Anterior cingulate cortex (tissue), 58 donors: ENCODE measurements at regions not wholly inside any gene's neighbourhood (a gene's known extent, or its start where the extent isn't known, plus 50 kb on each side); places are given as distances from the start of the nearest gene placed in this dataset.
"Not testable (repeated sequence)": the region's sequence is repeated elsewhere in the genome, so short reads cannot be mapped to it uniquely, and the experiment has no call there.

ENCODE experiments used
- DNase-seq, 58 donors: peaks; one replicate each; lab custom pipeline; 2025; lab: John Stamatoyannopoulos, UW

DNA sequence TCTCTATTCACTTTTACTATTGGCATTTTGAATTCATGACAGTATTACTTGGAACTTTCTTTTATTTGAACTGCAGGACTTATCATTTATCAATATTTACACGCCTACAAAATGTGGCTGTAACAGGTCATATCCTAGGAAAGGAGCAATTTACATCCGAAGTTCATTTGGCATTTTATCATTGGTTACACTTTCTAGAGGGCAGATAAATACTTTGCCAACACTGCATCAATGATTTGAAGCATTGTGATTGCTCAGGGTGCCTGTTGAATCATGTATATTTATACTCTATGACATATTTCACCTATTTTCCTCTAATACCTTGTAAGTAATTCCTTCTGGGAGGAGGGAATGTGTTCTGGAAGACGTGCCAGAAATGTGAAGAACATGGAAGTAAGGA, 136.7 kb downstream of the MID1IP1 start:
- no peak for DNase-seq

GRCh38 chrX:38939067-38939466, 137.8 kb downstream of the MID1IP1 start:
- DNase-seq, result no peak

- no peak for DNase-seq
Observed at GRCh38 chrX:38940547-38940946, 139.3 kb downstream of the MID1IP1 start.

DNA sequence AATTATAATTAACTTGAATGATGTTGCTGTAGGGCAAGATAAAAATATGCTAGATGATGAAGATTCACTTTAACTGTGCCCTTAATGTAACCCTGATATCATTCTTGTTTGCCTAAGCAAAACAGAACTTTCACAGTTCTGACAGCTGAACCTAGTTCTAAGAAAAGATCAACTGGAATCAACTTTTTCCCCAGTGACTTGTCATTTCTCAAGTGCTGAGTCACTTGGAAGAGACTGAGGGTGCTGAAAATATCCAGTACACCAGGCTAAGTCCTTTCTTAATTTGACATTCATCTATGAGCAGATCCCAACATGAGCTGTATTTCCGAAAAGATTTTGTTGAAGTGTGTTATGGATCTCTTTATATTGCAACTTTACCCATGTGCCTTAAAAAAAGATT, 140.4 kb downstream of the MID1IP1 start:
- no peak for DNase-seq

DNA sequence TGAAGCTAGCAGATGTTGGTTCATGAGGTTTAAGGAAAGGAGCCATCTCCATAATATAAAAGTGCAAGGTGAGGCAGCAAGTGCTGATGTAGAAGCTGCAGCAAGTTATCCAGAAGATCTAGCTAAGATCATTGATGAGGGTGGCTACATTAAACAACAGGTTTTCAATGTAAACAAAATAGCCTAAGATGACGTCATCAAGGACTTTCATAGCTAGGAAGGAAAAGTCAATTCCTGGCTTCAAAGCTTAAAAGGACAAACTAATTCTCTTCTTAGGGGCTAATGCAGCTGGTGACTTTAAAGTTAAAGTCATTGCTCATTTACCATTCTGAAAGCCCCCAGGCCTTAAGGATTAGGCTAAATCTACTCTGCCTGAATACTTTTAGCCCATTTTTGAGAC, 141.9 kb downstream of the MID1IP1 start:
- no peak for DNase-seq

GRCh38 chrX:38948046-38948445, 146.8 kb downstream of the MID1IP1 start:
- DNase-seq, result no peak

DNA sequence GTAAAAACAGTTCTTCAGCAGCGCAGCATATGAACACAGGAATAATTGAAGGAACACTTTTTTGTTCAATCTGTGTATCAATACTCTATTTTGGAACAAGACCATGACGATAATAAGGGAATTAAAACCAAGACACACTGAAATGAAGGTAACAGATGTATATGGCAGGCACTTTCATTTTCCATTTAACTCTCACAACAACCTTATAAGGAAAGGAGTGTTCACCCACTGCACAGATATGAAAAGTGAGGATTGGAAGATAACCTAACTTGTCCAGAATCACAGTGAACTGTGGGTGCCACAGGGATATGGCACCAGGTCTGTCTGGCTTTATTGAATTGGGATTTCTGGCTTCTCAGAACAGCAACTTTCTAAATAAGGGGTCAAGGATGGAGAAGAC, 153.3 kb downstream of the MID1IP1 start:
- DNase-seq, result no peak

GRCh38 chrX:38959736-38960135, 158.5 kb downstream of the MID1IP1 start:
- no peak for DNase-seq

GRCh38 chrX:38960137-38960536, 158.9 kb downstream of the MID1IP1 start:
- no peak for DNase-seq

- no peak for DNase-seq
Observed at GRCh38 chrX:38961936-38962335, 160.7 kb downstream of the MID1IP1 start.

DNA sequence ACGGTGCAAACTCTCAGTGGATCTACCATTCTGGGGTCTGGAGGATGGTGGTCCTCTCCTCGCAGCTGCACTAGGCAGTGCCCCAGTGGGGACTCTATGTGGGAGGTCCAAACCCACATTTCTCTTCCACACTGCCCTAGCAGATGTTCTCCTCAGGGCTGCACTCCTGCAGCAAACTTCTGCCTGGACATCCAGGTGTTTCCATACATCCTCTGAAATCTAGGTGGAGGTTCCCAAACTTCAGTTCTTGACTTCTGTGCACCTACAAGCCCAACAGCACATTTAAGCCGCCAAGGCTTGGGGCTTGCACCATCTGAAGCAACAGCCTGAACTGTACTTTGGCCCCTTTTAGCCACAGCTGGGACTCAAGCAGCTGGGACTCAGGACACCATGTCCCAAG, 162.0 kb downstream of the MID1IP1 start:
- DNase-seq, result not testable (repeated sequence)

GRCh38 chrX:38965888-38966287, 164.6 kb downstream of the MID1IP1 start:
- DNase-seq, result peak in 3 of 58 donors; percentile 0 to 3 (median 1)

GRCh38 chrX:38968344-38969216, 167.3 kb downstream of the MID1IP1 start:
- DNase-seq, result peak in 1 of 58 donors; percentile 0

DNA sequence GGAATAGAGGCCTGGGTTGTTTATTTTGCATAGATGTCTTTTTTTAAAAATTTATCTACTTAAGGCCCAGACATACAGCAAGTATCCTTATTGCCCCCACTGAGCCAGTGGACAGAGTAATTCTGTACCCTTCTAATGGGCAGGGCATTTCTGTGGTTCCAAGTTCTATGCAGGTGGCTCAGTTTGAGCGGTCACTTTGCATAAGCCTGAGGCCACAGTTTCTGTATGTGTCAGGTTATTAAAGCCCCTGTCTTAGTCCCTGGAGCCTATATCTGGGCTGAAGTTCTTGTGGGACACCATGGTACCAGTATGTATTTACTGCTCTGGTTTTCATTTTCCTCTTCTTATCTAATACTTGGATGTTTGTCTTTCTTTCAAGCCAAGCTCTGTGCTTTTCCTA, 168.8 kb downstream of the MID1IP1 start:
- no peak for DNase-seq

DNA sequence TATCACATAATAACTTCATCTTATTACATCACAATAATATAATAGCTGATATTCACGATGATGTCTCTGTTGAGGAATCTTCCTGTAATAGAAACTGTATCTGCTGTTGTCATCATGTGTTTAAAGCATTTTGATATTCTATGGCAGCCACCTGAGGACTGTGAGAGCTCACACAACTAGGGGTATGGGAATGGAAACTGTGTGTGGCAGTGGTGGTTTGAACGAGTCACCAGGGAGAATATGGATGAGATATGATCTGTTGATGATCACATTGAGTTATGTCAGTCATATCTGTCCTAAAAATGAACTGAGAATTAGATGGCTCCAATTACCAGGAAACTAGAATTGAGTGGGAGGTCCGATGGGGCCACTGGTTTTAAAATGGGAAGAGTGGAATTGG, 169.6 kb downstream of the MID1IP1 start:
- DNase-seq, result no peak

DNA sequence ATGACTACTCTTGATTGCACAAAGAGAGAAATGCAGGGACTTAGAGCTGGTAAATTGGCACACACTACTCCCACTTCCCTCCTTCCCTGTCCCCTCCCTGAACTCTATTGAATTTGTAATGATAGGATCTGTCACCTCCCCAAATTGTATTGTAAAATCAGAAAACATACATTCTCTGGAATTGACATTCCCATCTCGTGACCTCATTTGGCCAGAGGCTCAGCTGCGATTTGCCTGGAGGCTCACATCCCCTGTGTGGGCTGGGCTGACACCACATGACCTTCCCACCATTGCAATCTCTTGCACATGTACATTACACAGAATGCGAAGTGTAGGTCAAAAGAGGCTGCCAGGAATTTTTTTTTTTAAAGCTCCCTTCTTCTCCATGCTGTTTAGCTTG, 172.1 kb downstream of the MID1IP1 start:
- no peak for DNase-seq

DNA sequence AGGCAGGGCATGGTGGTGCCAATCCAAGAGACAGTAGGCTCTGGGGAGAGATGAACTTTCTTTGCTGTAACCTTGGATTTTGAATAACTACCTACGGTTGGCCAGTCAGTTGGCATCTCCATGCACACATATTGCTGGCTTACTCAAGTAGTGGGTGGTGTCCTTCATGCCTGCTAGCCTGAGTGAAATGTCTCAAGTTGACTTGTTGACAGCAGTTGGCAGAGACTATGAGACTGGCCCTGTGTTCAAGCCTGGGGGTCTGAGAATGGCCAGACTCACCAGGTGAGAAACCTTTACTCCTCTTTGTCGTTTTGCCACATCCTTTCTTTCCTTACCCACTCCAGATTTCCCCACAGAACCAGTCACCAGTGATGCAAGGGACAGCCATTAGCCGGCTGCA, 173.3 kb downstream of the MID1IP1 start:
- DNase-seq, result no peak

DNA sequence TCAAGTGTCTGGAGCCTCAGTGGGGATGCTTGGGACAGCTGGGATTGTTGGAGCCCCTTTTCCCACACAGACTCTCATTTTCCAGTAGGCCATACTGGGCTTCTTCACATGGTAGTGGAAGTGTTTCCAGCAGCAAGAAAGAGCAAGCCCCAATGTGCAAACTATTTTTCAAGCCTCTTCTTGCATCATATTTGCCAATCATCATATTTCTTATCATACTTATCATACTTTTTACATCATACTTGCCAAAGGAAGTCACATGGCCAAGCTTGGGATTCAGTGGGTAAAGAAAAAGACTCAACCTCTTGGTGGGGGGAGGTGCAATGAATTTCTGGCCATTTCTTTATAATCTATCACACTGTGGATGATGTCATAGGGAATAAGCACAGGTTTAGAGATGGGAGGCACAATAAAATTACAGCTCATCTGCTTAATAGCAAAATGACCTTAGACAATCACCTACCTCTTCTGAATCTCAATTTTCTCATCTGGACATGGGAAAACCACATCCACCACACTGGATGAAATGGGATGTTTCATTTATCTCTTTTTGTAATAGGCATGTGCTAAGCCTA, 174.2 kb downstream of the MID1IP1 start:
- DNase-seq, result no peak

DNA sequence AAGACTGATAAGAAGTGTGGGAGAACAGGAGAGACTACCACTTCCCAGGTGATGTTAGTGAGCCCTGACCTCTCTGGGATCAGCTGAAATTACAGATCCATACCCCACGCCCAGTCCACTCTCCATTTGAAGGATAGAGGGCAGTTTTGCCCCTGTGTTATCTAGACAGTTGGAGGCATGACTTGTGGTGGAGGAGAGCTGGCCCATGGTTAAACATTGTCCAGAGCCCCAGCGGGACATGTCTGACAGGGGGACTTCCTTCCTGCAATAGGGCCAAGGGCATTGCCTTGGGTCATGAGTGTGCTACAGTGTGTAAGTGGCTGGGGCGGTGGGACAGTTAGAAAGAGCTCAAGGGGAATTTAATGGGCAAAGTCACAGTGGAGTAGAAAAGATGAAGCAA, 181.1 kb downstream of the MID1IP1 start:
- DNase-seq, result no peak

DNA sequence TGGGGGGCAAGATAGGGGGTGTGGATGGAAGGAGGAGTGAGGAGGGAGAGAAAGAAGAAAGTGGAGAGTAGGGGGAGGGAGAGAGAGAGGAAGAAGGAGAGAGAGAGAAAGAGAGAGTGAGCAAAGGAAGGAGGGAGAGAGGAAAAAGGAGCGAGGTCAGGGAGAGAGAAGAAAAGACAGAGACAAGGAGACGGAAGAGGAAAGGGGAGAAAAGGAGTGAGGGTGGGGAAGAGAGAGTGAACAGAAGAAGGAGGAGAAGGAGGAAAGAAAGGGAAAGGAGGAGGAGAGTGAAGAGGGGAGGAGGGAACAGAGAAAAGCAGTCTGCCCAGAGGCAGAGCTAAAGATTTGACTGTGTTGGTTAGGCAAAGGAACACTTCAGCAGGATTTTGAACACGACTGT, 181.6 kb downstream of the MID1IP1 start:
- DNase-seq, result no peak

GRCh38 chrX:38985375-38985774, 184.1 kb downstream of the MID1IP1 start:
- DNase-seq, result no peak

DNA sequence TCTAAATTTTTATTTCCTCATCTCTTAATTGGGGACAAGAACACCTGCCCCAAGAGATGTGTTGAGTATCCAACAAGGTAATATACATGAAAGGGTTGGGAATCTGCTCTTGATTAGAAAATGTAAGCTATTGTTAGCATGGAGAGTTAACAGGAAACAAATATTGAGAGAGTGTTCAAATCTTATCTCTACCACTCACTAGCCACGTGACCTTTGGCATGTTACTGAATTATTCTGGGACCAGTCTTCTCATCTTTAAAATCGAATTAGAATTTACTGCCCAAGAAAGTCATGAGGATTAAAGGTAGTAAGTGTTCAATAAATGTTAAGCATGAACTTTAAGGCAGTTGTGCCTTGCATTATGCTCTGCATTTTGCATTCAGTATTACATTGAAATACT, 184.7 kb downstream of the MID1IP1 start:
- no peak for DNase-seq
